Mesodermal cell (in vitro differentiated cells): ENCODE measurements at regions not wholly inside any gene's neighbourhood (a gene's known extent, or its start where the extent isn't known, plus 50 kb on each side); places are given as distances from the start of the nearest gene placed in this dataset.
"Not testable (repeated sequence)": the region's sequence is repeated elsewhere in the genome, so short reads cannot be mapped to it uniquely, and the experiment has no call there.

Experiments
- H3K27ac ChIP-seq: 2 replicates; pipeline ENCODE4 v1.7.0; 2013; ENCODE audit warnings: mild to moderate bottlenecking, low read depth, low read length, moderate library complexity; ENCODE audit not compliant: severe bottlenecking
- H3K36me3 ChIP-seq: 2 replicates; pipeline ENCODE4 v1.7.1; 2013; ENCODE audit warnings: mild to moderate bottlenecking, low read length, moderate library complexity; ENCODE audit not compliant: control insufficient read depth, insufficient read depth
- H3K4me1 ChIP-seq: one replicate; pipeline ENCODE4 v1.7.1; 2013; ENCODE audit warnings: mild to moderate bottlenecking, low read length; ENCODE audit not compliant: insufficient read depth, control insufficient read depth, poor library complexity, severe bottlenecking
- H3K4me3 ChIP-seq: 2 replicates; pipeline ENCODE4 v1.7.0; 2013; ENCODE audit warnings: low read length, control low read depth, mild to moderate bottlenecking; ENCODE audit not compliant: insufficient read depth, poor library complexity, severe bottlenecking; ENCODE audit errors: extremely low read depth
- H3K9me3 ChIP-seq: 2 replicates; pipeline ENCODE4 v1.7.1; 2013; ENCODE audit warnings: mild to moderate bottlenecking, low read length, moderate library complexity; ENCODE audit not compliant: control insufficient read depth
- WGBS, 2 experiments: methylation state at CpG; one replicate each; pipeline ENCODE4 v1.1.5; 2013; ENCODE audit warnings: missing lambda C conversion rate in 2 of 2; ENCODE audit not compliant: insufficient coverage in 2 of 2; 5-methylcytosine and 5-hydroxymethylcytosine counted together

- Histone ChIP-seq H3K4me1 (no peaks in the 10 kb centered on the region), H3K4me3 (no peak overlapping the region), H3K27ac (no peak overlapping the region), H3K36me3 (no peaks in the 10 kb centered on the region), H3K9me3 (no peaks in the 10 kb centered on the region)
- WGBS, 2 experiments = 90 to 91% methylated on average over 3 to 4 of the region's 4 CpGs
Observed at GRCh38 chr5:69001627-69002026, 92.2 kb upstream of the SLC30A5 start.

- H3K9me3 ChIP-seq = no peaks in the 10 kb centered on the region
- no peaks in the 10 kb centered on the region for H3K4me1 ChIP-seq
- H3K36me3 ChIP-seq = no peaks in the 10 kb centered on the region
- 80% methylated on average over 1 of the region's 3 CpGs for whole genome bisulfite sequencing, 2 experiments
- no peak overlapping the region for H3K4me3 ChIP-seq
- H3K27ac ChIP-seq = no peak overlapping the region
Observed at GRCh38 chr5:69004127-69004526, 89.7 kb upstream of the SLC30A5 start.

- Histone ChIP-seq H3K9me3 (no peaks in the 10 kb centered on the region), H3K27ac (no peak overlapping the region), H3K4me1 (no peaks in the 10 kb centered on the region), H3K4me3 (no peak overlapping the region), H3K36me3 (no peaks in the 10 kb centered on the region)
- 89 to 93% methylated on average over 3 of the region's 3 CpGs for WGBS, 2 experiments
Observed at GRCh38 chr5:69004676-69005075, 89.1 kb upstream of the SLC30A5 start.

GRCh38 chr5:69006030-69006429 is 87.8 kb upstream of the SLC30A5 start:
- H3K4me3 ChIP-seq = no peak overlapping the region
- H3K36me3 ChIP-seq = no peaks in the 10 kb centered on the region
- no peaks in the 10 kb centered on the region for H3K4me1 ChIP-seq
- H3K9me3 ChIP-seq = no peaks in the 10 kb centered on the region
- H3K27ac ChIP-seq = no peak overlapping the region
- WGBS, 2 experiments = 89 to 90% methylated on average over 1 of the region's 2 CpGs

GRCh38 chr5:69007163-69007562 is 86.7 kb upstream of the SLC30A5 start:
- H3K9me3 ChIP-seq = no peaks in the 10 kb centered on the region

GRCh38 chr5:69007726-69008368 is 86.0 kb upstream of the SLC30A5 start:
- H3K27ac ChIP-seq = no peak overlapping the region
- WGBS, 2 experiments = 17 to 63% methylated on average over 1 to 3 of the region's 4 CpGs
- no peak overlapping the region for H3K4me3 ChIP-seq
- no peaks in the 10 kb centered on the region for H3K36me3 ChIP-seq
- H3K4me1 ChIP-seq = no peaks in the 10 kb centered on the region
- H3K9me3 ChIP-seq = no peaks in the 10 kb centered on the region

More at GRCh38 chr5:69007163-69007562, 86.7 kb upstream of the SLC30A5 start:
- H3K4me3 ChIP-seq = no peak overlapping the region
- no peaks in the 10 kb centered on the region for H3K4me1 ChIP-seq
- 78 to 88% methylated on average over 1 to 2 of the region's 4 CpGs for WGBS, 2 experiments
- H3K36me3 ChIP-seq = no peaks in the 10 kb centered on the region
- no peak overlapping the region for H3K27ac ChIP-seq

GRCh38 chr5:69010476-69010875 is 83.3 kb upstream of the SLC30A5 start:
- Histone ChIP-seq H3K36me3 (no peaks in the 10 kb centered on the region), H3K4me3 (no peak overlapping the region), H3K9me3 (no peaks in the 10 kb centered on the region), H3K27ac (no peak overlapping the region), H3K4me1 (no peaks in the 10 kb centered on the region)
- WGBS, 2 experiments = 60 to 86% methylated on average over 1 to 2 of the region's 4 CpGs

- no peaks in the 10 kb centered on the region for H3K4me1 ChIP-seq
- H3K36me3 ChIP-seq = no peaks in the 10 kb centered on the region
- 74 to 94% methylated on average over 2 to 5 of the region's 5 CpGs for WGBS, 2 experiments
- H3K27ac ChIP-seq = no peak overlapping the region
- H3K9me3 ChIP-seq = no peaks in the 10 kb centered on the region
- H3K4me3 ChIP-seq = no peak overlapping the region
Observed at GRCh38 chr5:69011910-69012309, 81.9 kb upstream of the SLC30A5 start.

GRCh38 chr5:69013481-69013880 is 80.3 kb upstream of the SLC30A5 start:
- WGBS, 2 experiments = 100% methylated on average over 1 of the region's 2 CpGs; no CpG with 5 or more reads in 1 of the 2 experiments
- no peaks in the 10 kb centered on the region for H3K4me1 ChIP-seq
- H3K27ac ChIP-seq = no peak overlapping the region
- H3K9me3 ChIP-seq = no peaks in the 10 kb centered on the region
- no peak overlapping the region for H3K4me3 ChIP-seq
- H3K36me3 ChIP-seq = no peaks in the 10 kb centered on the region

- H3K36me3 ChIP-seq, H3K4me1 ChIP-seq, H3K4me3 ChIP-seq, H3K9me3 ChIP-seq, H3K27ac ChIP-seq: not testable (repeated sequence)
- 80 to 100% methylated on average over 1 of the region's 2 CpGs for WGBS, 2 experiments
Observed at GRCh38 chr5:69014007-69014406, 79.8 kb upstream of the SLC30A5 start.

- 86 to 100% methylated on average over 5 of the region's 6 CpGs for WGBS, 2 experiments
- Histone ChIP-seq H3K27ac (no peak overlapping the region), H3K4me3 (no peak overlapping the region), H3K4me1 (no peaks in the 10 kb centered on the region), H3K9me3 (no peaks in the 10 kb centered on the region), H3K36me3 (no peaks in the 10 kb centered on the region)
Observed at GRCh38 chr5:69019668-69020375, 74.0 kb upstream of the SLC30A5 start.
